ENCODE measurements at regions not wholly inside any gene's neighbourhood (a gene's known extent, or its start where the extent isn't known, plus 50 kb on each side); places are given as distances from the start of the nearest gene placed in this dataset.

- 91% methylated on average over 1 of the region's 1 CpG; no CpG with 5 or more reads in 1 of the 2 experiments for WGBS, 2 experiments (ENCODE audit: extremely low coverage in 1 of 2, insufficient coverage in 1 of 2, insufficient read length in 1 of 2, insufficient replicate concordance in 2 of 2, low coverage in 1 of 2, low lambda C conversion rate in 2 of 2, missing lambda C conversion rate in 1 of 2)
- H3K56ac ChIP-seq (replicated peaks; ENCODE audit: insufficient read length, low read depth, low read length): no peak overlapping the region
- H3K27me3 ChIP-seq (replicated peaks in 1 of 4; ENCODE audit: control insufficient read depth in 3 of 4, extremely low read depth in 1 of 4, insufficient read depth in 3 of 4, low read length in 3 of 4): no peaks in the 10 kb centered on the region
- 0 out of 2 replicates have a peak, but pooled peaks cover 3% of the 10 kb centered on the region for H3K23me2 ChIP-seq (ENCODE audit: low read depth, low read length)
- no peaks in the 10 kb centered on the region for H4K20me1 ChIP-seq (replicated peaks in 1 of 2; ENCODE audit: control insufficient read depth in 1 of 2, insufficient read depth in 2 of 2, low read length in 2 of 2)
- no peak overlapping the region for H3K27ac ChIP-seq (ENCODE audit: low read depth, low read length)
- H3K18ac ChIP-seq (ENCODE audit: extremely low read depth, low read length): no peak overlapping the region
- CTCF ChIA-PET (ENCODE audit: partially characterized antibody): interaction anchor here (1.3 to 1.4 kb wide), 2 partner anchors 8 to 155 kb away, joined by 6 read pairs; no protein-coding TSS in a partner anchor
- H2BK20ac ChIP-seq (ENCODE audit: low read length): no peak overlapping the region
- peaks cover 0 to 3% of the 10 kb centered on the region in 2 experiments; a peak in 1 of 4 replicates for H3K9me3 ChIP-seq (ENCODE audit: insufficient read depth in 2 of 2, low read depth in 1 of 2, low read length in 1 of 2)
- H3K23ac ChIP-seq (ENCODE audit: insufficient read length): no peak overlapping the region
- no peak overlapping the region for H2BK5ac ChIP-seq (ENCODE audit: low read depth, low read length)
- no peak overlapping the region for H3K14ac ChIP-seq (ENCODE audit: insufficient read length)
- TF ChIP-seq CHD2 (IDR thresholded peaks at IDR 0.05; ENCODE audit: low read length) (no peak), MAX (IDR thresholded peaks at IDR 0.05) (no peak), KDM1A (IDR thresholded peaks at IDR 0.05; ENCODE audit: borderline replicate concordance, low read length) (no peak), CHD1 (IDR thresholded peaks at IDR 0.05; ENCODE audit: low read depth, low read length) (no peak), RFX5 (IDR thresholded peaks at IDR 0.05; ENCODE audit: borderline replicate concordance, low read depth, low read length) (no peak)
- H3K4me2 ChIP-seq (ENCODE audit: insufficient read depth in 1 of 2, low read depth in 2 of 2, low read length in 2 of 2): no peak overlapping the region
- H4K8ac ChIP-seq (ENCODE audit: extremely low read depth, insufficient read depth, low read length): no peak overlapping the region
- H3K79me2 ChIP-seq (ENCODE audit: control insufficient read depth in 1 of 2, insufficient read depth in 2 of 2, low read length in 2 of 2): no peaks in the 10 kb centered on the region
- no peak overlapping the region for H4K5ac ChIP-seq (ENCODE audit: insufficient read length, low read depth, low read length)
- no peak overlapping the region for H2AK5ac ChIP-seq (ENCODE audit: low read depth, low read length)
- no peak overlapping the region for H2AFZ ChIP-seq (ENCODE audit: low read length)
- FAIRE-seq: no peak
- H2BK15ac ChIP-seq (ENCODE audit: low read length): no peak overlapping the region
- H3K4me1 ChIP-seq (replicated peaks in 1 of 4; ENCODE audit: control insufficient read depth in 3 of 4, insufficient read depth in 4 of 4, low read length in 3 of 4): no peaks in the 10 kb centered on the region
- no peak overlapping the region for H3K4me3 ChIP-seq (ENCODE audit: extremely low read depth in 1 of 4, insufficient read depth in 2 of 4, low read depth in 3 of 4, low read length in 4 of 4)
- POLR2A ChIA-PET (ENCODE audit: partially characterized antibody): no interaction called here
- H3K79me1 ChIP-seq (ENCODE audit: low read depth, low read length): no peaks in the 10 kb centered on the region
- no peak for DNase-seq (ENCODE audit: low read depth in 1 of 2, low spot score in 2 of 2)
- no peak overlapping the region for H2BK12ac ChIP-seq (ENCODE audit: low read depth, low read length)
- H4K91ac ChIP-seq (replicated peaks; ENCODE audit: insufficient read length, low read length): no peak overlapping the region
- no peak overlapping the region for H3K9ac ChIP-seq (replicated peaks in 1 of 4; ENCODE audit: extremely low read depth in 1 of 4, low read depth in 3 of 4, low read length in 3 of 4)
- no peak overlapping the region for H3K4ac ChIP-seq (replicated peaks; ENCODE audit: insufficient read length, low read depth, low read length)
- no peaks in the 10 kb centered on the region for H3K36me3 ChIP-seq (ENCODE audit: control insufficient read depth in 2 of 4, insufficient read depth in 4 of 4, low read length in 3 of 4)
- H2BK120ac ChIP-seq (replicated peaks; ENCODE audit: low read depth, low read length): no peak overlapping the region
These were observed 159.2 kb upstream of the SFRP2 start for GRCh38 chr4:153948041-153948440.

Measured in H1 (cell line).